ENCODE measurements at regions not wholly inside any gene's neighbourhood (a gene's known extent, or its start where the extent isn't known, plus 50 kb on each side); places are given as distances from the start of the nearest gene placed in this dataset.

DNA sequence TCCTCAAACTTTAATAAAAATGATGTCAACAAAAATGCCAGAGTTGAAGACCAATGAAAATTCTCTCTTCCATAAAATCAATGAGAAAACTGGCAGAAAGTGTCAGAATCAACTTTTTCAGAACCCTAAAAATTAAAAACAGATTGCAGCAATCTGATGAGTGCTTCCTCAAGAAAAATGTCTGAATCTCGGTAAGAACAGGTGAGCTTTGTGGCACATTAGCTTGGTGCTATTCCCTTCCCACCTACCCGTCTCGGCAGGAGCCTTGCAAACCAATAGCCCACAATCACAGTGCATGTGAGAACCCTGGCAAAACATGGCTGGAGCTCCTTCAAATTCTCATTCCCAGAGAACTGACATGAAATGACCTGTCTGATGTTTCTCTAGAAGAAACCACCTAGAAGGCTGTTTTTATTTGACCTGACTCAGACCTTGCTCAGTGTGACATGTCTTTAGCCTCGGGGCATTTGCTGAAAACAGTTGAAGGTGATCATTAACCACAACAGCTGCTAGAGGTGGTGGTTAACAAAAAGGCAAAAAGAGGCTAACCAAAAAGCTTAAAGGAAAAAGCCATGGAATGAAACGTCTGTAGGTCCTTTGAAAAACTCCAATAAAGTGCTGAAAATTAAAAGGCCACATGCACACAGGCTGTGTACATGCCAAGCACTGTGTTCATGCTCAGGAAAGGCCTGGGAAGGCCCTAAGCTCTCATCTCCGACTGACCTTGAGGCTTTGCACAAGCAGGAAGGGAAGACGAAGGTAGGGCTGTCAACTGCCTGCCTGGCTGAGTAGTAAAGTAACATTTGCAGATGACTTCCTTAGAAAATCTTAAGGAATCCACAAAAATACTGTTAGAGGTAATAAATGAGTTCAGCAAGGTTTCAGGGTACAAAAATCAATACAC lies 253.0 kb upstream of the NSMCE3 start:
- Histone ChIP-seq H3K36me3 (no peaks in the 10 kb centered on the region), H3K27me3 (no peaks in the 10 kb centered on the region), H3K4me1 (no peaks in the 10 kb centered on the region), H3K27ac (no peak overlapping the region), H3K9me3 (no peaks in the 10 kb centered on the region), H3K4me3 (no peak overlapping the region)
- intact Hi-C loops (cut with DNase I): no loop called here
- TF ChIP-seq, protein P1, sequence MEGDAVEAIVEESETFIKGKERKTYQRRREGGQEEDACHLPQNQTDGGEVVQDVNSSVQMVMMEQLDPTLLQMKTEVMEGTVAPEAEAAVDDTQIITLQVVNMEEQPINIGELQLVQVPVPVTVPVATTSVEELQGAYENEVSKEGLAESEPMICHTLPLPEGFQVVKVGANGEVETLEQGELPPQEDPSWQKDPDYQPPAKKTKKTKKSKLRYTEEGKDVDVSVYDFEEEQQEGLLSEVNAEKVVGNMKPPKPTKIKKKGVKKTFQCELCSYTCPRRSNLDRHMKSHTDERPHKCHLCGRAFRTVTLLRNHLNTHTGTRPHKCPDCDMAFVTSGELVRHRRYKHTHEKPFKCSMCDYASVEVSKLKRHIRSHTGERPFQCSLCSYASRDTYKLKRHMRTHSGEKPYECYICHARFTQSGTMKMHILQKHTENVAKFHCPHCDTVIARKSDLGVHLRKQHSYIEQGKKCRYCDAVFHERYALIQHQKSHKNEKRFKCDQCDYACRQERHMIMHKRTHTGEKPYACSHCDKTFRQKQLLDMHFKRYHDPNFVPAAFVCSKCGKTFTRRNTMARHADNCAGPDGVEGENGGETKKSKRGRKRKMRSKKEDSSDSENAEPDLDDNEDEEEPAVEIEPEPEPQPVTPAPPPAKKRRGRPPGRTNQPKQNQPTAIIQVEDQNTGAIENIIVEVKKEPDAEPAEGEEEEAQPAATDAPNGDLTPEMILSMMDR (IDR thresholded peaks at IDR 0.05): no peak
- DNase-seq (ENCODE audit: low spot score in 2 of 2): no peak

DNA sequence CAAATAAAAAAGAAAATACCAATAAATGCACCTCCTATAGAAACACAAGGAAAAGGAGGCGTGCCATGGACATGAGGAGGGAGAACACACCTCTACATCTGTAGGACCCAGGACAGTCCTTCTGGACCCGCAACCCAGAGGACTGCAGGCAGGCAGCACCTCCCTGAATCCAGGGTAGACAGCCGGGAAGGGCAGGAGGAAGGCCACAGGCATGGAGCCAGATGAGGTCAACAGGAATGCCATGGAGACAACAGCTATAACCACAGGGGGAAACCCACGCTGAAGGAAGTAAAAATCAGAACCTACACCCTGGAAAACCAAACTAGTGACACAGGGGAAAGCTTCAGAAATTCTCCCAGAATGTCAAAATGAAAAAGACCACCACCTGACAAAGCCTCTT lies 248.8 kb upstream of the NSMCE3 start:
- TF ChIP-seq, protein P1 (IDR thresholded peaks at IDR 0.05): no peak
- no peak overlapping the region for H3K27ac ChIP-seq
- intact Hi-C loops (cut with DNase I): loop anchor here (5.0 kb wide), 1 partner anchor 66 kb away; no protein-coding TSS in a partner anchor

DNA sequence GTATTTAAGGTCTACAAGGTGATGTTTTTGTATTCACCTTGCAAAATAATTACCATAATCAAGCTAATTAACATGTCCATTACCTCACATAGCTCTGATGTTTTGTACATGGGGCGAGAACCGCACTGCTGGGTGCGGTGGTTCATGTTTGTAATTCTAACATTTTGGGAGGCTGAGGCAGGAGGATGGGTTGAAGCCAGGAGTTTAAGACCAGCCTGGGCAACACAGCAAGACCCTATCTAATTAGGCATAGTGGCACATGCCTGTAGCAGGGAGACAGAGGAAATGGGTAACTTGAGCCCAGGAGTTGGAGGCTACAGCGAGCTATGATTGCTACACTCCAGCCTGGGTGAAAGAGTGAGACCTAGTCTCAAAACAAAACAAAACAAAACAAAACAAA lies 248.2 kb upstream of the NSMCE3 start:
- Histone ChIP-seq H3K4me1 (no peaks in the 10 kb centered on the region), H3K4me3 (no peak overlapping the region), H3K27me3 (no peaks in the 10 kb centered on the region), H3K36me3 (no peaks in the 10 kb centered on the region), H3K27ac (no peak overlapping the region), H3K9me3 (no peaks in the 10 kb centered on the region)
- TF ChIP-seq, protein P1 (IDR thresholded peaks at IDR 0.05): no peak
- intact Hi-C loops (cut with DNase I): loop anchor here (5.0 kb wide), 1 partner anchor 66 kb away; no protein-coding TSS in a partner anchor
- DNase-seq (ENCODE audit: low spot score in 2 of 2): no peak

More for the DNA sequence above, 248.8 kb upstream of the NSMCE3 start:
- Histone ChIP-seq H3K4me3 (no peak overlapping the region), H3K27me3 (no peaks in the 10 kb centered on the region), H3K9me3 (no peaks in the 10 kb centered on the region), H3K36me3 (no peaks in the 10 kb centered on the region), H3K4me1 (no peaks in the 10 kb centered on the region)
- no peak for DNase-seq (ENCODE audit: low spot score in 2 of 2)

DNA sequence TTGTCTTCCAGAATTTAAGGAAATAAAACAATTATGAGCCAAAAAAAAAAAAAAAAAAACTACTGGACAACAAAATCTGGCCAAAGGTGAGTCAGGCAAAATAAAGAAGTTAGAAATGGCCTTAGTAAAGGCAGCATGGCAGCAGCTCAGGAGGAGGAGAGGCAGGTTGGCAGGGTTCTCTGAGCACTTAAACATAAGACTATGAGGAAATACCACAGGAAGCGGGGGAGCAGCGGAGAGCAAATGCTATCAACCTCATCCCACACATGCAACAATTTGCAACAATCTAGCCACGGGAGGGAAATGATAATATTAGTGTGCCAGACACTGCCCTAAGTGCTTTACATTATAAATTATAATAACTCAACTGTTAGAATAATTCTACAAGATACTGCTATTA lies 247.3 kb upstream of the NSMCE3 start:
- Histone ChIP-seq H3K4me1 (no peaks in the 10 kb centered on the region), H3K4me3 (no peak overlapping the region), H3K9me3 (no peaks in the 10 kb centered on the region), H3K27ac (no peak overlapping the region), H3K27me3 (no peaks in the 10 kb centered on the region), H3K36me3 (no peaks in the 10 kb centered on the region)
- intact Hi-C loops (cut with DNase I): loop anchor here (5.0 kb wide), 1 partner anchor 65 kb away; no protein-coding TSS in a partner anchor
- no peak for DNase-seq (ENCODE audit: low spot score in 2 of 2)
- TF ChIP-seq, protein P1 (IDR thresholded peaks at IDR 0.05): no peak

DNA sequence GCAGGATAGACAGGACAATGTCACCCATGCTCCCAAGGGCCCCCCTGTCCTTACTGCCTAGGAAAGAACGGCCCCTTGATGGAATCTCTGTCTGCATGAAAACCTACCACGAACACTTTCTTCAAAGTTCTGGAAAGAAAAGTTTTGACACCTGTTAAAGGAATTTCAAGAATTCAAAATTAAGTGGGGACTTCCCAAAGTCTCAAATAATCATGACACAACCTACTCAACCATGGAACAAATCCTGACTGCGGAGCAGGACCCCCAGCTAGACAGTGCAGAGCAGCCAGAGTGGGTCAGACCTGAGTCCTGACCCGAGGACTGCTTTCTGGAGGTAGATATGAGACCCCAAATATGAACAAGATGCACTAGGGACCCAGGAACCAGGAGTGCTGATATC lies 245.3 kb upstream of the NSMCE3 start:
- Histone ChIP-seq H3K27me3 (no peaks in the 10 kb centered on the region), H3K9me3 (no peaks in the 10 kb centered on the region), H3K36me3 (no peaks in the 10 kb centered on the region), H3K4me1 (no peaks in the 10 kb centered on the region), H3K27ac (no peak overlapping the region), H3K4me3 (no peak overlapping the region)
- TF ChIP-seq, protein P1 (IDR thresholded peaks at IDR 0.05): no peak
- DNase-seq (ENCODE audit: low spot score in 2 of 2): no peak
- intact Hi-C loops (cut with DNase I): loop anchor here (5.0 kb wide), 1 partner anchor 63 kb away; no protein-coding TSS in a partner anchor
